Parathyroid adenoma (tissue), 2 donors: ENCODE measurements at regions not wholly inside any gene's neighbourhood (a gene's known extent, or its start where the extent isn't known, plus 50 kb on each side); places are given as distances from the start of the nearest gene placed in this dataset.
"Not testable (repeated sequence)": the region's sequence is repeated elsewhere in the genome, so short reads cannot be mapped to it uniquely, and the experiment has no call there.

Experiments
- H2AFZ ChIP-seq: fragments of 300-600 bp; sonication (generic); one replicate; pipeline ENCODE4 v1.7.0; 2017; ENCODE audit warnings: antibody characterized with exemption, mild to moderate bottlenecking
- H3K27ac ChIP-seq: fragments of 300-600 bp; sonication (generic); one replicate; pipeline ENCODE4 v1.7.0; 2017
- H3K27me3 ChIP-seq: fragments of 300-600 bp; sonication (generic); one replicate; pipeline ENCODE4 v1.7.0; 2017; ENCODE audit warnings: low read length; ENCODE audit not compliant: control insufficient read depth, insufficient read depth
- H3K36me3 ChIP-seq: fragments of 300-600 bp; sonication (generic); one replicate; pipeline ENCODE4 v1.7.0; 2017; ENCODE audit warnings: low read length; ENCODE audit not compliant: control insufficient read depth, insufficient read depth
- H3K4me1 ChIP-seq: fragments of 300-600 bp; sonication (generic); one replicate; pipeline ENCODE4 v1.7.0; 2017; ENCODE audit warnings: control low read depth
- H3K4me2 ChIP-seq: fragments of 300-600 bp; sonication (generic); one replicate; pipeline ENCODE4 v1.7.0; 2017; ENCODE audit warnings: low read length
- H3K4me3 ChIP-seq: fragments of 300-600 bp; sonication (generic); one replicate; pipeline ENCODE4 v1.7.0; 2017; ENCODE audit warnings: low read depth, low read length
- H3K79me2 ChIP-seq: fragments of 300-600 bp; sonication (generic); one replicate; pipeline ENCODE4 v1.7.0; 2017; ENCODE audit warnings: control low read depth
- H3K9ac ChIP-seq: fragments of 300-600 bp; sonication (generic); one replicate; pipeline ENCODE4 v1.7.0; 2017; ENCODE audit warnings: mild to moderate bottlenecking
- H3K9me3 ChIP-seq: fragments of 300-600 bp; sonication (generic); one replicate; pipeline ENCODE4 v1.7.0; 2017; ENCODE audit warnings: low read length; ENCODE audit not compliant: control insufficient read depth
- TF ChIP-seq, protein P1 (sequence below): fragments of 300-600 bp; sonication (generic); IDR thresholded peaks from one replicate; pipeline ENCODE4 v1.7.0; 2017; ENCODE audit warnings: antibody characterized with exemption, mild to moderate bottlenecking
- donor health status: primary hyperparathyroidism.

- Histone ChIP-seq H3K79me2 (no peaks in the 10 kb centered on the region), H3K27me3 (no peaks in the 10 kb centered on the region), H3K4me1 (no peaks in the 10 kb centered on the region), H3K9me3 (no peaks in the 10 kb centered on the region), H3K9ac (no peak overlapping the region), H3K36me3 (no peaks in the 10 kb centered on the region), H3K27ac (no peak overlapping the region), H3K4me2 (no peak overlapping the region), H3K4me3 (no peak overlapping the region), H2AFZ (no peak overlapping the region)
- TF ChIP-seq, protein P1, sequence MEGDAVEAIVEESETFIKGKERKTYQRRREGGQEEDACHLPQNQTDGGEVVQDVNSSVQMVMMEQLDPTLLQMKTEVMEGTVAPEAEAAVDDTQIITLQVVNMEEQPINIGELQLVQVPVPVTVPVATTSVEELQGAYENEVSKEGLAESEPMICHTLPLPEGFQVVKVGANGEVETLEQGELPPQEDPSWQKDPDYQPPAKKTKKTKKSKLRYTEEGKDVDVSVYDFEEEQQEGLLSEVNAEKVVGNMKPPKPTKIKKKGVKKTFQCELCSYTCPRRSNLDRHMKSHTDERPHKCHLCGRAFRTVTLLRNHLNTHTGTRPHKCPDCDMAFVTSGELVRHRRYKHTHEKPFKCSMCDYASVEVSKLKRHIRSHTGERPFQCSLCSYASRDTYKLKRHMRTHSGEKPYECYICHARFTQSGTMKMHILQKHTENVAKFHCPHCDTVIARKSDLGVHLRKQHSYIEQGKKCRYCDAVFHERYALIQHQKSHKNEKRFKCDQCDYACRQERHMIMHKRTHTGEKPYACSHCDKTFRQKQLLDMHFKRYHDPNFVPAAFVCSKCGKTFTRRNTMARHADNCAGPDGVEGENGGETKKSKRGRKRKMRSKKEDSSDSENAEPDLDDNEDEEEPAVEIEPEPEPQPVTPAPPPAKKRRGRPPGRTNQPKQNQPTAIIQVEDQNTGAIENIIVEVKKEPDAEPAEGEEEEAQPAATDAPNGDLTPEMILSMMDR: no peak
Observed at GRCh38 chr10:10725196-10725595, 292.5 kb upstream of the CELF2 start.

GRCh38 chr10:10726101-10726500, 291.6 kb upstream of the CELF2 start:
- TF ChIP-seq, protein P1: no peak
- no peak overlapping the region for H2AFZ ChIP-seq
- no peak overlapping the region for H3K4me2 ChIP-seq
- no peaks in the 10 kb centered on the region for H3K9me3 ChIP-seq
- no peaks in the 10 kb centered on the region for H3K36me3 ChIP-seq
- H3K4me1 ChIP-seq: no peaks in the 10 kb centered on the region
- no peak overlapping the region for H3K4me3 ChIP-seq
- no peaks in the 10 kb centered on the region for H3K79me2 ChIP-seq
- H3K27ac ChIP-seq: no peak overlapping the region
- no peaks in the 10 kb centered on the region for H3K27me3 ChIP-seq
- H3K9ac ChIP-seq: no peak overlapping the region

GRCh38 chr10:10727411-10727810, 290.3 kb upstream of the CELF2 start:
- H3K27me3 ChIP-seq, H3K9me3 ChIP-seq, H3K4me1 ChIP-seq, H3K4me3 ChIP-seq, H3K36me3 ChIP-seq, H3K79me2 ChIP-seq, H2AFZ ChIP-seq, H3K9ac ChIP-seq, H3K4me2 ChIP-seq, H3K27ac ChIP-seq: not testable (repeated sequence)

GRCh38 chr10:10727812-10728211, 289.9 kb upstream of the CELF2 start:
- no peak overlapping the region for H3K4me3 ChIP-seq
- no peak overlapping the region for H3K4me2 ChIP-seq
- H3K9ac ChIP-seq: no peak overlapping the region
- no peaks in the 10 kb centered on the region for H3K27me3 ChIP-seq
- H3K27ac ChIP-seq: no peak overlapping the region
- TF ChIP-seq, protein P1: no peak
- H3K36me3 ChIP-seq: no peaks in the 10 kb centered on the region
- no peaks in the 10 kb centered on the region for H3K4me1 ChIP-seq
- H3K9me3 ChIP-seq: no peaks in the 10 kb centered on the region
- H3K79me2 ChIP-seq: no peaks in the 10 kb centered on the region
- H2AFZ ChIP-seq: no peak overlapping the region

GRCh38 chr10:10730471-10731043, 287.1 kb upstream of the CELF2 start:
- no peak overlapping the region for H3K27ac ChIP-seq
- no peak overlapping the region for H3K9ac ChIP-seq

More at GRCh38 chr10:10730471-10731043, 287.1 kb upstream of the CELF2 start:
- no peaks in the 10 kb centered on the region for H3K27me3 ChIP-seq
- H3K4me2 ChIP-seq: no peak overlapping the region
- no peaks in the 10 kb centered on the region for H3K36me3 ChIP-seq
- TF ChIP-seq, protein P1: no peak
- no peaks in the 10 kb centered on the region for H3K9me3 ChIP-seq
- no peak overlapping the region for H3K4me3 ChIP-seq
- H3K79me2 ChIP-seq: no peaks in the 10 kb centered on the region
- no peaks in the 10 kb centered on the region for H3K4me1 ChIP-seq
- no peak overlapping the region for H2AFZ ChIP-seq
